Skeletal muscle tissue (tissue), 3 donors: ENCODE measurements at regions not wholly inside any gene's neighbourhood (a gene's known extent, or its start where the extent isn't known, plus 50 kb on each side); places are given as distances from the start of the nearest gene placed in this dataset.

Experiments used
- H3K27ac ChIP-seq: one replicate; pipeline ENCODE4 v1.7.0; 2013; ENCODE audit warnings: mild to moderate bottlenecking, low read depth, low read length, inconsistent platforms
- H3K27me3 ChIP-seq, 3 donors: one replicate each; pipeline ENCODE4 v1.7.0; 2013; ENCODE audit warnings: low read length in 3 of 3; ENCODE audit not compliant: control insufficient read depth in 3 of 3, insufficient read depth in 3 of 3
- H3K36me3 ChIP-seq, 3 donors: one replicate each; pipeline ENCODE4 v1.7.0; 2013; ENCODE audit warnings: low read length in 3 of 3; ENCODE audit not compliant: control insufficient read depth in 3 of 3, insufficient read depth in 3 of 3
- H3K4me1 ChIP-seq, 3 donors: one replicate each; pipeline ENCODE4 v1.7.0; 2013; ENCODE audit warnings: low read length in 3 of 3, mild to moderate bottlenecking in 3 of 3; ENCODE audit not compliant: control insufficient read depth in 3 of 3, insufficient read depth in 3 of 3
- H3K4me3 ChIP-seq, 3 donors: one replicate each; pipeline ENCODE4 v1.7.0; 2013; ENCODE audit warnings: low read length in 3 of 3
- H3K9ac ChIP-seq, 3 donors: one replicate each; pipeline ENCODE4 v1.7.0; 2013; ENCODE audit warnings: low read length in 3 of 3, mild to moderate bottlenecking in 3 of 3, moderate library complexity in 2 of 3, low read depth in 1 of 3
- H3K9me3 ChIP-seq, 3 donors: one replicate each; pipeline ENCODE4 v1.7.0; 2013; ENCODE audit warnings: low read length in 3 of 3; ENCODE audit not compliant: control insufficient read depth in 3 of 3
- donor health status: Osteomylitis.

DNA sequence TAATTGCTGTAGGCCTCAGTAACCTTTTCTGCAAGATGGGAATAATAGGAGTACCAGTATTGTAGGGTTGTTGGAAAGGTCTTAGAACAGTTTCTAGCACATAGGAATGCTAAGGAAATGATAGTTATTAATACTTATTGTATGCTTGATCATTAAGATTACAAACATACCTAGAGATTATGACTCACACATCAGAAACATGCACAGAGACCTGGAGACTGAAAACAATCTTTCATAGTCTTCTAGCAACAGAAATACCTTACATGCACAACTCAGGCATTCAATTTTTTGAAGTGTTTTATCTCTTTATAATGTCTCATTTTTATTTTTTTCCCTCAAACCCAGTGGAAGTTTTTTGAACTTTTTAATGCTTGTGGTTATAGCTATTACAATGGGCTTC lies 104.4 kb upstream of the ZBTB20 start:
- Histone ChIP-seq H3K27ac (no peak overlapping the region), H3K4me1 (no peaks in the 10 kb centered on the region), H3K9me3 (no peaks in the 10 kb centered on the region), H3K4me3 (no peak overlapping the region), H3K9ac (no peak overlapping the region), H3K36me3 (no peaks in the 10 kb centered on the region), H3K27me3 (no peaks in the 10 kb centered on the region)

DNA sequence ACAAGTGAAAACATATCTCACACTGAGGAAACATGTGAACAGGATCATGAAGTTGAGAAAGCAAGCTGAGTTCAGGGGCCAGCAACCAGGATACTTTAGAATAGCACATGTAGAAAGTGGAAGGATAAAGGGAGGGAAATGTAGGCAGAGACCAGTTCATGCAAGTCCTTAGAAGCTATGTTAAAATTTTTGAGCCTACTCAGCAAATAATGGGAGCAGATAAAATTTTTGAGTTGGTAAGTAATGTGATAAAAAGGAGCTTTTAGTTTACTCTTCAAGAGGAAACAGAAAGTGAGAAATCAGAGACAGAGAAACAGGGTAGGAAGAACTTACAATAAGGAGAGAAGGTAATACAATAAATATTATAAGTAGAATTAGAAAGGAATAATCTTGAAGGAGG lies 105.6 kb upstream of the ZBTB20 start:
- H3K4me1 ChIP-seq, result no peaks in the 10 kb centered on the region
- no peak overlapping the region for H3K4me3 ChIP-seq
- H3K9ac ChIP-seq, result no peak overlapping the region
- no peaks in the 10 kb centered on the region for H3K36me3 ChIP-seq
- no peaks in the 10 kb centered on the region for H3K9me3 ChIP-seq
- H3K27ac ChIP-seq, result no peak overlapping the region
- H3K27me3 ChIP-seq, result no peaks in the 10 kb centered on the region

DNA sequence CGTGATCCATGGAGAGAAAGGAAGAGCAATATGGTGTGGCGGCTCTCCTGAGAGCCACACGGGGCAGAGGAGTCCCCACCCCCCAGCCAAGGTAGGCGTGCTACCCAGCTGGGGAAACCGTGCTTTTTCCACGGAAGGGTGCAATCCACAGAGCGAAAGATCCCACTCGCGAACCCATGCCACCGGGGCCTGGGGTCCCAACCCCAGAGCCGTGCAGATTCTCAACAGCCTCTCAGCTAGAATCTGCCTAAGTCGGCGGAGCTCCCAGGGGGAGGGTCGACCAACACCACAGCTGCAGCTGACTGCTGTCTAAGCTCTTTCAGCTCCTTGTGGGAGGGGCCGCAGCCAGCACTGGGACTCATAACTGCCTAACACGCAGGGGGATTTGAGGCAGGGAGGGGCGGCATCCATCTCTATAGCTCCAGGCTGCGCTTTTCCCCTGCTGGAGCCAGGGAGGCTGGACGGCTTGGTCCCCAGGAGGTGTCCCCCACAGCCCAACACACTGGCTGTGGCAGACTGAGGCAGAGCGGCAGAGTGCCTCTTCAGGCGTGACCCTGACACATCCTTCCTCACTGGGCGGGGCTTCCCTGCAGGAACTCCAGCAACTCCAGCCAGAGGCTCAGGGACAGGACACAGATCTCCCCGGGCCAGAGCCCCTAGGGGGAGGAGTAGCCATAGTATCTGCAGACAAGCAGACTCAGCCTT lies 107.6 kb upstream of the ZBTB20 start:
- Histone ChIP-seq H3K4me1 (no peaks in the 10 kb centered on the region), H3K4me3 (no peak overlapping the region), H3K9me3 (no peaks in the 10 kb centered on the region), H3K27ac (no peak overlapping the region), H3K36me3 (no peaks in the 10 kb centered on the region), H3K9ac (no peak overlapping the region), H3K27me3 (no peaks in the 10 kb centered on the region)

DNA sequence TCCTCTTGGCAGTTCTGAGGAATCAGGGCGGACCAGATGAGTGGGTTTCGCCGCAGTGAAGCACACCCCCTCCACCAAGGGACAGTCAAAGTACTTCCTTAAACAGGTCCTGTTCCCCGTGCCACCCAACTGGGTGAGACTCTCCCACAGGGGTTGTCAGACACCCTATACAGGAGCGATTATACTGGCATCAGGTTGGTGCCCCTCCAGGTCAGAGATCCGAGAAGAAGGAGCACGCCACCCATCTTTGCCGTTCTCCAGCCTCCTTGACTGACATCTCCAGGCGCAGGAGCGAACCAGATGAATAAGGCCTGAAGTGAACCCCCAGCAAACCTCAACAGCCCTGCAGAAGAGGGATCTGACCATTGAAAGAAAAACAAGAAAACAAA lies 108.1 kb upstream of the ZBTB20 start:
- H3K27me3 ChIP-seq, result no peaks in the 10 kb centered on the region
- no peaks in the 10 kb centered on the region for H3K4me1 ChIP-seq
- H3K9me3 ChIP-seq, result no peaks in the 10 kb centered on the region
- H3K36me3 ChIP-seq, result no peaks in the 10 kb centered on the region
- H3K9ac ChIP-seq, result no peak overlapping the region
- H3K27ac ChIP-seq, result no peak overlapping the region
- no peak overlapping the region for H3K4me3 ChIP-seq

DNA sequence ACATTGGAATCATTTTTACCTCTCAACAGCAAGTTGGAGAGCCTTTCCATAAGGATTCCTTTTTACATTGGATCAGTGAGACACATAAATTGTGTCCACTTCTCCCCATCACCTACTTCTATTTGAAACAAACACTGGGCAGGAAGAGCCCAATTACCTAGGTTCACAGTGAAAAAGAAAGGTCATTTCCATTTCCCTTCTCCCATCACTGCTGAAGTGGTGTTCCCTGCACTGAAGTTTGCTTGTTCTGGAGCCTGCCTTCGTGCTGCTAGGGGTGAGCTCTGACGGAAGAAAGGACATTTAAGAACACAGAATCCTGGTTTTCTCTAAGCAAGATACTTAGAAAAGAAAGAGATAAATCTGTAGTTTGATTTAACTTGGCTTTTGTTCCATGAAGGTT lies 123.8 kb upstream of the ZBTB20 start:
- Histone ChIP-seq H3K27me3 (no peaks in the 10 kb centered on the region), H3K9ac (no peak overlapping the region), H3K4me1 (peaks cover 0 to 5% (median 5%) of the 10 kb centered on the region in 3 donors), H3K4me3 (no peak overlapping the region), H3K9me3 (no peaks in the 10 kb centered on the region), H3K36me3 (no peaks in the 10 kb centered on the region), H3K27ac (no peak overlapping the region)

DNA sequence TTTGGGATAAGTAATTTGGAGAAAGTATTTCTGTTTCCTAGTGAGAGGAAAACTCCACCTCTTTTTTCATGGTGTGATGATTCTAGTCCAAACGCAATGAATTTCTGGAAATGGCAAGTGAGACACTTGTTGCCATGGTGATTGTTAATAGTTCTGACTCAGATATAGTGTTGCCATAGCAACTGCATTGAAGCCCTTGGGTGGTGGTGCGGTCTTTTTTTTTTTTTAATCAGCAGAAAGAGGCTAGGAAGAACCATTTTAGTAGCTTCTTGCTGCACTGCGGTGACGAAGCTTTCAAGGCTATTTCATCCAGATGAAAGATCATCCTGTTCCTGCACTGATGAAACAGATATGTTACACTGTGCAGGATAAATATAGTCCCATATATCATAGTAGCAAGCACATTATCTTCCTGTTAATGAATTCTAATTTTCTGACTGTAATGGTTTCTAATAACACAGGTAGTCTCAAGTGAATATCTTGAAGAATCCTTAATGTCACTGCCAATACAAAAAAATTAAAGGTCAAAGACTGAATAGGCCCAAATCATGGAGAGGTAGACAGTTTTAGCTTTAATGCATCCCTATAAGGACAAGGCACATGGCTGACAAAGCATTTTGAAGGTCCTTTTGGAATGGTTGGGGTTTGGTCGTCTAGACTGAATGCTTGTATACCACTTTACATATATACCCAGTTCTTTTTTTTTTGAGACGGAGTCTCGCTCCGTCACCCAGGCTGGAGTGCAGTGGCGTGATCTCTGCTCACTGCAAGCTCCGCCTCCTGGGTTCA lies 125.1 kb upstream of the ZBTB20 start:
- Histone ChIP-seq H3K36me3 (no peaks in the 10 kb centered on the region), H3K9me3 (no peaks in the 10 kb centered on the region), H3K27me3 (no peaks in the 10 kb centered on the region), H3K27ac (peak overlapping the region; percentile 19), H3K9ac (no peak overlapping the region), H3K4me3 (no peak overlapping the region), H3K4me1 (peaks cover 0 to 5% (median 5%) of the 10 kb centered on the region in 3 donors)

DNA sequence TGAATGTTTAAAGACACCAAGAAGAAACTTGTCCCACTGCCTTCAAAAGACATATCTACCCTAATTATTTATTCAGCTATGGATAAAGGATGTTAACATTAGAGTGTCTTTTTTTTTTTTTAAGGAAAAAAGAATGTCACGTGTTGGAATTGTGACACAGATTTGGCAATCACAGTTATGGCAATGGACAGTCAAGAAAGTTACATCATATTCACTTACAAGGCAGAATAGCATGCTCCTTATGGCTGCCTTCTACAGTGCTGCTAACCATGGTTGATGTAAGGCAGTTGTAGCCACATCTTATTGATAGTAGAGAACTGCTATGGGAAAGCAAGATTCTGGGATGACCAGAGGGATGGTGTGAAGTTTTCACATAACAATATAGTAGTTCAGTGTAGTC lies 128.8 kb upstream of the ZBTB20 start:
- Histone ChIP-seq H3K36me3 (no peaks in the 10 kb centered on the region), H3K9ac (no peak overlapping the region), H3K4me3 (no peak overlapping the region), H3K27me3 (no peaks in the 10 kb centered on the region), H3K4me1 (peaks cover 0 to 16% (median 9%) of the 10 kb centered on the region in 3 donors), H3K9me3 (no peaks in the 10 kb centered on the region), H3K27ac (no peak overlapping the region)

DNA sequence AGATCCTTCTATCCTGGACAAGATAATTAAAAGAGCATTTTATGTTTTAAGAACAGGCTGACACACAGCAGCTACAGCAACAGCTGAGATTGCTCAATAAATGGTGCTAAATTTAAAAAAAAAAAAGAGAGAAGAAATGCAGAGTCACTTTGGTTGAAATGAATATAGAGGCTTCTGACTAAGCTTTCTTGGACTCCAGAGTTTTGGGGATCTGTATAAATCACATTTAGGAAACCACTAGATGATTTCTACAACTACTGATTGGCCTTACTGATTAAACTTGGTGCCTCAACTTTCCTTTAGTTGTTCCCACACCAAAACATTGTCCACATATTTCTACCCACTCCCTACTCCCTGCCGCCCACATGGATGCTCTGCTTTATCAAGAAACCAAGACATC lies 132.9 kb upstream of the ZBTB20 start:
- Histone ChIP-seq H3K36me3 (no peaks in the 10 kb centered on the region), H3K4me1 (peaks cover 0 to 12% (median 4%) of the 10 kb centered on the region in 3 donors), H3K4me3 (no peak overlapping the region), H3K27me3 (no peaks in the 10 kb centered on the region), H3K9ac (no peak overlapping the region), H3K9me3 (no peaks in the 10 kb centered on the region), H3K27ac (no peak overlapping the region)

DNA sequence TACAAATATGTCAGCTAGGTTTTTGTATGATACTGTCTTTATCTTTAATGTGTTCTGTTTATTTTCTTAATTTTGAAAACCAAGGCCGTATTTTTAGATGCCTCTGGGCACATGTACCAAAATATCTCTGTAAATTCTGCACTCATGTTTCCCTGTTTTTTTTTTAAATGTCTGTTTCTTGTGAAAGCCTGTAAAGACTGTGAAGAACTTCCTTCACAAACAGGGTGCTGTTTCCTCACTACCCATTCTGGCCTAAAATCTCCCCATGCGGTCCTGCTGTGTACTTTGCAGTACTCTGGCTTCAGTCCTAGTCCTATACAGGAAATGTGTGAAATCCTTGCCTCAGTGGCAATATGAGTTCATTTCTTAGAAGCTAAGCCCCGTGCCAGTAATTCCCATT lies 133.4 kb upstream of the ZBTB20 start:
- no peak overlapping the region for H3K9ac ChIP-seq
- no peak overlapping the region for H3K27ac ChIP-seq
- no peak overlapping the region for H3K4me3 ChIP-seq
- no peaks in the 10 kb centered on the region for H3K27me3 ChIP-seq
- H3K36me3 ChIP-seq, result no peaks in the 10 kb centered on the region
- no peaks in the 10 kb centered on the region for H3K9me3 ChIP-seq
- H3K4me1 ChIP-seq, result peaks cover 0 to 12% (median 4%) of the 10 kb centered on the region in 3 donors
